GM12874 (cell line): ENCODE measurements at regions not wholly inside any gene's neighbourhood (a gene's known extent, or its start where the extent isn't known, plus 50 kb on each side); places are given as distances from the start of the nearest gene placed in this dataset.

Experiments
- TF ChIP-seq, protein P1 (sequence below): IDR thresholded peaks from 2 replicates; pipeline ENCODE4 v1.5.1; 2011; ENCODE audit warnings: low read depth, mild to moderate bottlenecking, control low read depth, low read length, moderate library complexity; ENCODE audit not compliant: insufficient read depth

DNA sequence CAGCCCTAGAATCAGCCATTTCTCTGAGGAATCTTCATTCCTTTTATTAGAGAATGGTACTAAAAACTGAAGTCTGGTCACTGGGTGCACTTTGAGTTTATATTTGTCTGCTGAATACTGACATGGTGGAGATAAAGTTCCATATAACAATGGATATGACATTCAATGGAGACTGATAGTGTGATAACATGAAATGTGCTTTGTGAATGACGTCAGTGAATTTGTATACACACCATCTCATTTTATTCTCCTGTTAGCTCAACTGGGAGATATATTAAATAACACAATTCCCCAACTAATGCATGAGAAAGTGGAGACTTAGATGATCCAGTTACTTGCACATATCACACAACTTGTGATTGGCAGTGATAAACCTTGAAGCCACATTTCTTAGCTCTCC is 446.7 kb downstream of the DOK5 start:
- TF ChIP-seq, protein P1, sequence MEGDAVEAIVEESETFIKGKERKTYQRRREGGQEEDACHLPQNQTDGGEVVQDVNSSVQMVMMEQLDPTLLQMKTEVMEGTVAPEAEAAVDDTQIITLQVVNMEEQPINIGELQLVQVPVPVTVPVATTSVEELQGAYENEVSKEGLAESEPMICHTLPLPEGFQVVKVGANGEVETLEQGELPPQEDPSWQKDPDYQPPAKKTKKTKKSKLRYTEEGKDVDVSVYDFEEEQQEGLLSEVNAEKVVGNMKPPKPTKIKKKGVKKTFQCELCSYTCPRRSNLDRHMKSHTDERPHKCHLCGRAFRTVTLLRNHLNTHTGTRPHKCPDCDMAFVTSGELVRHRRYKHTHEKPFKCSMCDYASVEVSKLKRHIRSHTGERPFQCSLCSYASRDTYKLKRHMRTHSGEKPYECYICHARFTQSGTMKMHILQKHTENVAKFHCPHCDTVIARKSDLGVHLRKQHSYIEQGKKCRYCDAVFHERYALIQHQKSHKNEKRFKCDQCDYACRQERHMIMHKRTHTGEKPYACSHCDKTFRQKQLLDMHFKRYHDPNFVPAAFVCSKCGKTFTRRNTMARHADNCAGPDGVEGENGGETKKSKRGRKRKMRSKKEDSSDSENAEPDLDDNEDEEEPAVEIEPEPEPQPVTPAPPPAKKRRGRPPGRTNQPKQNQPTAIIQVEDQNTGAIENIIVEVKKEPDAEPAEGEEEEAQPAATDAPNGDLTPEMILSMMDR, result no peak

DNA sequence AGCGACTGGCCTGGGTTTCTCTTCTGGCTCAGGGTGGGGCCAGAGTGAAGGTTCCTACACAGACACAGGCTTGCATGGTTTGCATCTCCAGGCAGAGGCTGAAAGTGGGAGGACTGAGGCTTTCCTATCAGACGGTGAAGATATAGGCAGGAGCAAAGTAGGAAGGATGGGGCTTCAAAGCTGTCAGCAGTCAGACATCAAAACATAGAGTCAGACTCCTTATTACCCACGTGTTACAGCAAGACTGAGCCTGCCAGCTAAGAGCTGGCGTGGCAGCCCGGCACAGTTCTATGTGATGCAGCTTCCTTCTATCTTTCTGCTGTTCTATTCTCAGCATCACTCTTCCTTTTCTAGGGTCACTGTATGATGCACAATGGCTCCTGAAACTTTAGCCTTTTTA is 445.1 kb downstream of the DOK5 start:
- TF ChIP-seq, protein P1, result no peak

DNA sequence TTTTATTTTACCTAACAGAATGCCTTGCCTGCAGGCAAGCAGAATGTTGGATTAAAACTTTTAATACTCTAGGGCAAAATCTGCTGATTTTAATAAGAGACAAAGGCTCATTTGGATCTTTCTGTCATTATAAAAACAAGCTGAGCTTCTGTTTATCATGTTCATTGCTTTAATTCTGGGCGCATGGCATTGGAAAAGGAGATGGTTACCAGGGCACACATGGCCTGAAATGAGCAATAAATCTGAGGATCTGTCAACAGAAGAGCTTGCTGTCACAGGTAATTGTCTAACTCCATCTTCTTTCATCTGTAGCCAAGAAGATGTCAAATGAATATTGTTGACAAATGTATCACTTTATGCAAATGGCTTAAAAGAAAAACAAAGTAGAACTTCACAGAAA is 439.6 kb downstream of the DOK5 start:
- TF ChIP-seq, protein P1, result no peak

DNA sequence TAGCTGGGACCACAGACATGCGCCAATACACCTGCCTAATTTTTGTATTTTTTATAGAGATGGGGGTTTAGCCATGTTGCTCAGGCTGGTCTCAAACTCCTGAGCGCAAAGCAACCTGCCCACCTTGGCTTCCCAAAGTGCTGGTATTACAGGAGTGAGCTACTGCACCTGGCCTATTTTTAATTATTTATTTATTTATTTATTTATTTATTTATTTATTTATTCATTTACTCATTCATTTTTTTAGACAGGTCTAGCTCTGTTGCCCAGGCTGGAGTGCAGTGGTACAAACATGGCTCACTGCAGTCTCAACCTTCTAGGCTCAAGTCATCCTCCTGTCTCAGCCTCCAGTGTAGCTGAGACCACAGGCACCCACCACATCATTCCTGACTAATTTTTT is 434.3 kb downstream of the DOK5 start:
- TF ChIP-seq, protein P1, result no peak

DNA sequence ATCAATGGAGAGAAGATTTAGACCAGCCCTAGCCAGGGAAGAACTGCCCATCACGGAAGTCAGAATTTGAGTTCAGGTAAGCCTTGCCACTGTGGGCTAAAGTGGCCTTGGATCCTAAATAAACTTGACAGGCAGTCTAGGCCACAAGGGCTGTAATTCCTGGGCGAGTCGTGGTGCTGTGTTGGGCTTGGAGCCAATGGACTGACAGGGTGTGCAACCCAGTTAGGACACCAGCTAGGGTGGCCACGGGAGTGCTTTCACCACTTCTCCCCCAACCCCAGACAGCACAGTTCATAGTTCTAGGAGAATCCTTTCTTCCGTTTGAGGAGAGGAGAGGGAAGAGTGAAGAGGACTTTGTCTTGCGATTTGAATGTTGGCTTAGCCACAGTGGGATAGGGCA is 422.4 kb downstream of the DOK5 start:
- TF ChIP-seq, protein P1, result no peak

DNA sequence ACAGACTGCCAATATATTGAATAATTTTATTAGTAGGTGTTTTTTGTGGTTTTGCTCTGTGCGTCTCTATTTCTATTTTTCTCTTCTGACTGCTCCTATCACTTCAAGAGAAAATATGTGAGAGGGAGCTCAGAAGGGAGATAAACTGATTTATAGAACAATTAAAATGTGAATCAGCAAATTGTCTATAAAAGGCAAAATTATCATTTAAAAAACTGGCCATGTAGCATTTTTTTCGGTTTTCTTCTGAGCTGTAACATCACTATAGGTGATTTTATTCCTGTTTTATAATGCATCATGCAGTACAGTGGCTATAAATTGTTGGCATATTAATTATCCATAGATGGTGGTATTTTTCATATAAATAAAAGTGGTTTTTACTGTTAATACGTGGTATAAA is 416.5 kb downstream of the DOK5 start:
- TF ChIP-seq, protein P1, result no peak

DNA sequence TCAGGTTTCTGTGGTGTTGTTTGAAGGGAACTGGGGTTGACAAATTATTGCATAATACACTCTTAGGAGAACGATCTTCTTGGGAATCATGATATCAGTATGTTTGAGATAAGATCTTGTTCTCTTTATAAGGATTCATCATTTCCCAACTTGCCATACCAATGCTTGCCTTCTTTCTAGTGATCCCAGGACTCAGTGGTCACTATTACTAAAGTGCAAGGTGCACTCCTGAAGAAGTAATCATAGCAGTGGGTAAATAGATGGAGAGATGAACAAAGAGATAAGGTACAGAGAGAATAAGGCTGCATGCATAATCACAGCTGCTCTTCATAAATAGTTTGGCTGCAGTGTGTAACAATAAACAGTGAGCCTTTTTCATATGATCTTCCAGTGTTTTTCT is 404.0 kb downstream of the DOK5 start:
- TF ChIP-seq, protein P1, result no peak

DNA sequence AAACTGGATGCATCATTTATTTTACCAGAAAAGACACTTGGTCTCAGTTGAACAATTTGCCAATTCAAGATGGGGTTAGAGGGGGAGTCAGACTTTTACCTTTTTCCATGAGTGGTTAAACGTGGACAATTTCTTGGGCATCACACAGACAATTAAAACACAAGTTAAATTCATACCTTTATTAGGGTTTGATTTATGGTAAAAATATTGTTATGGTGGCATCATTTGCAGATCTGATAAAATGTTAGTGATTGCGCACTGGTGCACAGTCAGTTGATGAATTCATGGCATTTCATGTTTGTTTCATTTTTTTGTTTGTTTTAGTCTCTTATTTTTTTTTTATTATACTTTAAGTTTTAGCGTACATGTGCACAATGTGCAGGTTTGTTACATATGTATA is 399.9 kb downstream of the DOK5 start:
- TF ChIP-seq, protein P1, result no peak
